ENCODE measurements at regions not wholly inside any gene's neighbourhood (a gene's known extent, or its start where the extent isn't known, plus 50 kb on each side); places are given as distances from the start of the nearest gene placed in this dataset.
A peak's percentile ranks its signal among the peaks of the same experiment; 100 is the strongest.
"Not testable (repeated sequence)": the region's sequence is repeated elsewhere in the genome, so short reads cannot be mapped to it uniquely, and the experiment has no call there.

DNA sequence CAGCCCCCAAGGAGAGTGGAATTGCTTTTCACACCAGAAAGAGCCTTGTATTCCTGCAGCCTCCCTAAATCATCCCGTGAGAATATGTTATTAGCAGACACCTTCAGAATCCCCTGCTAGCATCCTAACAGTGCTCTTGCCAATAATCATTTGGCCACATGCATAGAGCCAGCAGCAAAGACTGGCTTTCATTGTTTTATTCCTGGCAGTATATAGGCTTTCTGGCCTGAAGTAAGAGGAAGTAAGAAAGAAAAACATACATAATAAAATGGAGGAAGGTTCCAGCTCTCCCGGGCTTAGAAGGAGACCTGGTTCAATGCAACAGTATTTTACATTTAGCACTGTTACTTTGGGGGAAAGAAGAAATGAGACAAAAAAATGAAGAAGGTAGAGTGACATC lies 176.7 kb upstream of the ATF7IP start:
- Mint-ChIP-seq H3K36me3 (no peaks in the 10 kb centered on the region), H3K27ac (no peak overlapping the region), H3K9me3 (peaks cover 0 to 4% of the 10 kb centered on the region in 2 donors)
- DNase-seq (ENCODE audit: low spot score in 2 of 2) (no peak), ATAC-seq (no peak)

DNA sequence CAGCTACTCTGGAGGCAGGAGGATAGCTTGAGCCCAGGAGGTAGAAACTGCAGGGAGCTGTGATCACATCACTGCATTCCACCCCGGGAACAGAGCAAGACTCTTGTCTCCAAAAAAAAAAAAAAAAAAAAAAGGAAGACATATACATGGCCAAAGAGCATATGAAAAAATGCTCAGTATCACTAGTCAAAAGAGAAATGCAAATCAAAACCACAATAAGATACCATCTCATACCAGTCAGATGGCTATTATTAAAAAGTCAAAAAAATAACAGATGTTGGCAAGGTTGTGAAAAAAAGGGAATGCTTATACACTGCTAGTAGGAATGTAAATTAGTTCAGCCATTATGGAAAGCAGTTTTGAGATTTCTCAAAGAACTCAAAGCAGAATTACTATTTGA lies 174.8 kb upstream of the ATF7IP start:
- Mint-ChIP-seq H3K27ac (no peak overlapping the region), H3K9me3 (peaks cover 0 to 4% of the 10 kb centered on the region in 2 donors), H3K36me3 (no peaks in the 10 kb centered on the region)
- DNase-seq (ENCODE audit: low spot score in 2 of 2) (no peak), ATAC-seq (no peak)

DNA sequence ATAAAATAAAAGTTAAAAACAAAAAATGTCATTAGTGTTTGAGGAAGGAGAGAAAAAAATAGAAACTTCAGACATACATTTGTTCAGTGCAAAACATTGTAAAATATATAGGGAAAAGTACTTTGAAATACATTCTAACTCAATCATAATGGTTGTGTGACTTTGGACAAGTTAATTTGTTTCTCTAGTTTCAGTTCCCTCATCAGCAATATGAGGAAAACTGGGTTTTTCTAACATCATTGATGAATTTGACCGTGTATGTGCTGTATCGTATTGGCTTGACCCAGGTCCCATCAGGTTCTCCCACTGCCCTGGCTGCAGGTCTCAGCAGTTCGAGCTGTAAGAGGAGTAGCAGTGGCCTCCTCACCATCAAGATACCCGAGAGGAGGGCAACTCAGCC lies 173.9 kb upstream of the ATF7IP start:
- no peak for ATAC-seq
- no peak for DNase-seq (ENCODE audit: low spot score in 2 of 2)
- Mint-ChIP-seq H3K27ac (no peak overlapping the region), H3K36me3 (no peaks in the 10 kb centered on the region), H3K9me3 (peaks cover 0 to 4% of the 10 kb centered on the region in 2 donors)

DNA sequence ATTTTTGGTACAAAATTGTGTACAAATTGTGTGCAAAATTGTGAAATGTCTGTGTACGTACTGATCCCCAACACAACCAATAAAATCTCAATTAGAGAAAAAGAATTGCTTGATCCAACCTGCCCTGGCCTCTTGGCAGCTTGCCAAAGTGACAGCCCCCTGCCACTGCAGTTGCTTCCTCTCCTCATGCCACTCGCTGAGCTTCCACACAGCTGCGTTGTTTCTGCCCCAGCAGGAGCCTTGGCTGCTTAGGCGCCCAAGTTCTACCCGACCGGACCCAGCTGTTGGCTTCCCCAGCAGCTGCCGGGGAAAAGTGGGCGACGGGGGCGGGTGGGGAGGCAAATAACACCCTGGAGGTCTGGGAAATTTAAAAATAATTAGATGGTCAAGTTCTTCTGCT lies 171.8 kb upstream of the ATF7IP start:
- peaks cover 0 to 4% of the 10 kb centered on the region in 2 donors for H3K9me3 Mint-ChIP-seq
- H3K27ac Mint-ChIP-seq = no peak overlapping the region
- DNase-seq (ENCODE audit: low spot score in 2 of 2) (no peak), ATAC-seq (no peak)
- H3K36me3 Mint-ChIP-seq = no peaks in the 10 kb centered on the region

DNA sequence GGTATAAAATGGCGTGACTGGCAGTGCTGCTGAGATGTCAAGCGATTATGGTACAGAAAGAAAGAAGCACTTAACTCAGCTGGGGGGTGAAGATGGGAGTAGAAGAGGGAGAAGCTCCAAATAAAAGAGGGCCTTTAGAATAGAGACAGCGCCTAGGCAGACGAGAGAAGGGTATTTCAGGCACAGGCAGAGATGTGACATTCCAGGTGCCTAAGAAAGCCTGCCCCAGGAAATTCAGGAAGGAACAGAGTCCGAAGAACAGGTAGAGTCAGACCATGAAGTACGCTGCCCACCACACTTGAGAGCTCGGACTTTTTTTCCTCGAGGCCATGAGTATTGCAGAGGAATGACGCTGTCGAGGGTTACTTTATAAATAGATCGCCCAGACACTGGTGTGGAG lies 170.9 kb upstream of the ATF7IP start:
- no peak for DNase-seq (ENCODE audit: low spot score in 2 of 2)
- Mint-ChIP-seq H3K36me3 (no peaks in the 10 kb centered on the region), H3K9me3 (peaks cover 0 to 4% of the 10 kb centered on the region in 2 donors), H3K27ac (no peak overlapping the region)
- no peak for ATAC-seq

DNA sequence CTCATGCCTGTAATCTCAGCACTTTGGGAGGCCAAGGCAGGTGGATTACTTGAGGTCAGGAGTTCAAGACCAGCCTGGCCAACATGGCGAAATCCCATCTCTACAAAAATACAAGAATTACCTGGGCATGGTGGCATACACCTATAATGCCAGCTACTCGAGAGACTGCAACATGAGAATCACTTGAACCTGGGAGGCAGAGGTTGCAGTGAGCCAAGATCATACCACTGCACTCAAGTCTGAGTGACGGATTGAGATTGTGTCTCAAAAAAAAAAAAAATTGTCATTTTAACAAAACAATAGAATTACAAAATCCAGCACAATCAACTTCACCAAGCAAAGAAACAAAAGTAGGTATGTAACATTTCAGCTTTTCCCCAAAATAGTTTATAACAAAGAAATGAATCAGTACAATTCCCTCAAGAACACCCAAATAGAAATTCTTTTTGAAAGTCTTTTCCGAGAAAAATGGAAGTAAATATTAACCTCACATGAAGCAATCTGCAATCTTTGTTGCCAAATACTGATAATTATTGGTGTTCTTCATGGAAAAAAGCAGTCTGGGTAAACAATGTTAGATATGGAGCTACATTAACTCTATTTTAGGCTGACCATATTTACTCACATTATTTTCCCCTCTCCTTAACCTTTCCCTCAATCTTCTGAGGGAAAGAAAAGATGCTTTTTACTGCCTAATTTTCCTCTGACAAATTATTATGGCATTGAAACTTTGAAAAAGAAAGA lies 165.9 kb upstream of the ATF7IP start:
- DNase-seq (ENCODE audit: low spot score in 2 of 2) (no peak), ATAC-seq (no peak)
- no peaks in the 10 kb centered on the region for H3K9me3 Mint-ChIP-seq
- H3K36me3 Mint-ChIP-seq = no peaks in the 10 kb centered on the region
- H3K27ac Mint-ChIP-seq = no peak overlapping the region

DNA sequence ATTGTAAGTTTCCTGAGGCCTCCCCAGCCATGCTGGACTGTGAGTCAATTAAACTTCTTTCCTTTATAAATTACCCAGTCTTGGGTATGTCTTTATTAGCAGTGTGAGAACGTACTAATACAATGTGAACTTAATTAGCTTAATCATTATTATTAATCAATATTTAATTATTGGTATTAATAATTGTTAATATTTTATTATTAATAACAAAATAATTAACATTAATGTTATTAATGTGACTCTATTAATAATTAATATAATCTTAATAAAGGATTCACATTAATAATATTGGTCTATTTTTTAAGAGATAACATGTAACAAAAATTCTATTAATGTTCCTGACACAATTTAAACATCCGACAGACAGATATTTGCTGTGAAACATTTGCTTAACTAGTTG lies 164.9 kb upstream of the ATF7IP start:
- no peak for ATAC-seq
- no peak for DNase-seq (ENCODE audit: low spot score in 2 of 2)
- Mint-ChIP-seq H3K27ac (no peak overlapping the region), H3K36me3 (no peaks in the 10 kb centered on the region), H3K9me3 (no peaks in the 10 kb centered on the region)

DNA sequence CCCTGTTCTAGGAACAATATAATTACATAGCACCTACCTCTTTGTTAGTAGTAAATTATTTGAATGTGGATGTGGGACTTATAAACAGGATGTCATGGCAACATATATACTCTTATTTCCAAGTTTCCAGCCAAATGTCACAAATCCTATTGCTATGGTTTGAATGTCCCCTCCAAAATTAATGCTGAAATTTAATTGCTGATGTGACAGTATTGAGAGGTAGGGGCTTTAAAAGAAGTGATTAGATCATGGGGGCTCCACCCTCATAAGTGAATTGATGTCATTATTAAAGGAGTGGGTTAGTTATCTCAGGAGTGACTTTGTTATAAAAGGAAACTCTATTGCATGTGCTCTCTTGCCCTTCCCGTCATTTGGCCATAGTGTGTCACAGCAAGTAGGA lies 164.2 kb upstream of the ATF7IP start:
- H3K27ac Mint-ChIP-seq = no peak overlapping the region
- H3K9me3 Mint-ChIP-seq = peaks cover 1 to 2% of the 10 kb centered on the region in 2 donors
- DNase-seq (ENCODE audit: low spot score in 2 of 2) (no peak), ATAC-seq (no peak)
- peaks cover 0 to 2% of the 10 kb centered on the region in 2 donors for H3K36me3 Mint-ChIP-seq

DNA sequence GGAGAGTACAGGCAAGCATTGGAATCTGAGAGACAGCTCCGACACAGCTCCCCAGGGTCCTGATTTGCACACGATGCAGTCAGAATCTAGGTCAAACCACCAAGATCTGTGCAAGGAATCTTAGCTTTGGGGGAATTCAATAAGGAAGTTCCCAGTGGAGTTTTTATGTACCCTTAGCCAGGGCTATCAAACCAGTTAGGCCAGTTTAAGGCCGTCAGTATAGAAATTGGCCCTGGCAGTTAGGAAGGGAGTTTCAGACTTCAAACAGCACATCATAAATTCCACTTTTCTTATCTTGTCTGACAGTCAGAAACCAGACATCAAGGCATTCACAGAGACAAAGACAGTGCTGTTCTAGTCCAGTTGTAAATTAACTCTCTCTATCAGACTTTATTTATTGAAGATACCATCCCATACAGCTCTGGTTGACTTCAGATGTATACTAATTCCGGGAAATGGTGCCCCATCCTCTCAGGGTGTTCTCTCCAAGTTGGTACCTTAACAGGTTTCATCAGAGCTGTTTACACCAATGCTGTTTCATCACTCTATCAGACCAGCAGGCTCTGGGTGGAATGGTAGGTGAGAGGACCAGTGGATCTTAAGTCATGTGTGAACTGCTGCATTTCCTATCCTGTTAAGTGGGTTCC lies 157.5 kb upstream of the ATF7IP start:
- Mint-ChIP-seq H3K27ac (no peak overlapping the region), H3K9me3 (peaks cover 4 to 5% of the 10 kb centered on the region in 2 donors), H3K36me3 (peaks cover 0 to 6% of the 10 kb centered on the region in 2 donors)
- DNase-seq (ENCODE audit: low spot score in 2 of 2) (no peak), ATAC-seq (no peak)

DNA sequence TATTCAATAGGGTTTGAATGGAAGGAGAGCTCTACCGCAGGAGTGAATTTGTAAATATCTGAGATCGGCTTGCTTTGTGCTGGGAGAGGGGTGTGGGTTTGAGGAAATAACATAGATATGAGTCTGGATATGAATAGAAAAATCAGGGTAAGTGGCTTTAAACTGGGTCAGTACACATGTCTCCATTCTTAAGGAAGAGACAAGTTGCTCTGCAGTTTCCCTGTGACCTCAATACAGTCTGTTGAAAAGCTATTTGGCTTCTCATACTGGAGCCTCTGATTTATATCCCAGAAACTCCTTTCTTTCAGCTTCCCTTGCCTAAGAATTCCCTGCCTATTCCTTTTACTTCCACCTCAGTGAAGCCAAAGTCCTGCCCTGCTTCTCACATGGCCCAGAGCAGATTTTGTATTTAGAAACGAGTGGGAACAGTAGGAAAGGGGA lies 153.5 kb upstream of the ATF7IP start:
- H3K27ac Mint-ChIP-seq = no peak overlapping the region
- DNase-seq (ENCODE audit: low spot score in 2 of 2) (no peak), ATAC-seq (no peak)
- peaks cover 0 to 5% of the 10 kb centered on the region in 2 donors for H3K36me3 Mint-ChIP-seq
- no peaks in the 10 kb centered on the region for H3K9me3 Mint-ChIP-seq

DNA sequence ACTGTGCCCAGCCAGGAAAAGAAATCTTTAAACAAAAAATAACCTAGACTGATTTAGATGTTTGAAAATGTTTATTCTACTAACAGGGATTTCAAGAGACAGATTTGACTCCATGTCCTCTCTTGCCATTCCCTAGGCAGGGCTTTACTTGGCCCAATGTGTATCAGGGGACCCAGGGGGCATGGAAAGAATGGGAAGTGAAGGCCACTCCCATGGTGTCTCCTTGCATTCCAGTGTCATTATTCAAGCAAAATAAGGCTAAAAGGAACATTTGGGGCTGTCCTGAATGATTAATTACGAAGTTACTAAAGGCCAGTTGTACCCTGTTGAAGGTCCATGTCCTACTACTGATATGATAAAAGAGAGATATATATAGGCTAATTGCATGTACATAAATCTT lies 151.9 kb upstream of the ATF7IP start:
- no peak for DNase-seq (ENCODE audit: low spot score in 2 of 2)
- Mint-ChIP-seq H3K36me3 (peaks cover 0 to 14% of the 10 kb centered on the region in 2 donors), H3K27ac (no peak overlapping the region), H3K9me3 (peaks cover 0 to 2% of the 10 kb centered on the region in 2 donors)
- ATAC-seq = no peak

DNA sequence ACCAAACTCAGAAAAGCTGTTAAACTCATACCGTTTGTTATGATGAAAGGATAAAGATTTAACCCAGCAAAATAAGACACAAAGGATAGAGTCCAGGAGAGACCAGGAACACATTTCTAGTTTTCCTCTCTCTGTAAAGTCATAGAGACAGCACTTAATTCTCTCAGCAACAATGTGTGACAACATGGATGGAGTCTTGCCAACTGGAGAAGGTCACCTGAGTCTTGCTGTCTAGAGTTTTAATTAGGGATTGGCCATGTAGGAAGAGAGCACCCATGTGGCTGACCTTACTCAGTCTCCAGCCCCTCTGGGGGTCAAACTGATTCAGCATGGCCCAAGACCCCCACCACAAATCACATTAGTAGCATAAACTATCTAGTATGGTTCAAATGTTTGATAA lies 151.0 kb upstream of the ATF7IP start:
- Mint-ChIP-seq H3K27ac (no peak overlapping the region), H3K9me3 (peaks cover 0 to 7% of the 10 kb centered on the region in 2 donors), H3K36me3 (peaks cover 0 to 20% of the 10 kb centered on the region in 2 donors)
- ATAC-seq = no peak
- DNase-seq (ENCODE audit: low spot score in 2 of 2) = no peak

DNA sequence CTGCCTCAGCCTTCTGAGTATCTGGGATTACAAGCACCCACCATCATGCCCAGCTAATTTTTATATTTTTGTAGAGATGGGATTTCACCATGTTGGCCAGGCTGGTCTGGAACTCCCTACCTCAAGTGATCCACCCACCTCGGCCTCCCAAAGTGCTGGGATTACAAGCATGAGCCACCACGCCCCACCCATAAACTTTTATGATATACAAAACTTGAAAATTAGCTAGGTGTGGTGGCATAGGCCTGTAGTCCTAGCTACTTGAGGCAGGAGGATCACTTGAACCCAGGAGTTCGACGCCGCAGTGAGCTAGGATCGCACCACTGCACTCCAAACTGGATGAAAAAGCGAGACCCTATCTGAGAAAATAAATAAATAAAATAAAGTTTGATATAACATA lies 149.5 kb upstream of the ATF7IP start:
- not testable (repeated sequence) for ATAC-seq; DNase-seq (ENCODE audit: low spot score in 2 of 2); H3K27ac Mint-ChIP-seq
- Mint-ChIP-seq H3K36me3 (peaks cover 9 to 30% of the 10 kb centered on the region in 2 donors), H3K9me3 (peaks cover 4 to 10% of the 10 kb centered on the region in 2 donors)

DNA sequence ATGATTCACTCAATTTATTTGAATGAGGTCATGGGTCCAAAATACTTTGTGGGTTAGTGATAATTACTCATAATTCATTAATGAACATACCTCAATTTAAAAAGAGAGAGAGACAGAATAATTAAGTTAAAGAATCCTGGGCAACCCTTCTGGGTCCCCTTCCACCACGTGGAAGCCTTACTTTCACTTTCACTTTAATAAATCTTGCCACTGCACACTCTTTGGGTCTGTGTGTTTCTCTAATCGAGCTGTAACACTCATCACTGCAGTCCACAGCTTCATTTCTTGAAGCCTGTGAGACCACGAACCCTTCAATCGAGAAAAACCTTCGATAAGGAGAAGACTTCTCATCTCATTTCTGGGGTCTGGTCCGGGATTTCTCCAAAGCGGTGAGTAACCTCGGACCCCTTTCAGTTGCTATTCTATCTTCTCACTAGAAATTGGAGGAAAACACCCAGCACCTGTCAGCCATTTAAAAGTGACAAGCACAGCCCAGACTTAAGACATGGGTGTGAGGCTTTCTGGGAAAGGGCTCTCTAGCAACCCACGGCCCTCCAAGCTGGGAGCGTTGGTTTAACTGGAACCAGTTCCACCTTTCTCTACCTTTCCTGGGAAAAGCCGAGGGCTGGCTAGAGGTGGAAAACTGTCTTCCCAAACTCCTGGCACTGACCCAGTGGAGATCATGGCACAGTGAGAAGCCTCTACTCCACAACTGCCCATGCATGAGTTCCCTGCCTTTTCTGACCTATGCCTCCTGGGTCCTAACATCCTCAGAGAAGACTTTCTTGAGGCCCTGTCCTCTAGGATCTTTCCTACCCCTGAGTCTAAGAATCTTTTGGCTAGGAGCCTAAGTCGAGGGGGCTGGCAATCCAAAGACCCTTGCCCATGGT lies 148.8 kb upstream of the ATF7IP start:
- ATAC-seq = no peak
- Mint-ChIP-seq H3K36me3 (peaks cover 16 to 37% of the 10 kb centered on the region in 2 donors), H3K9me3 (peaks cover 10 to 17% of the 10 kb centered on the region in 2 donors), H3K27ac (peak overlapping the region in 1 of 2 donors; percentile 64)
- no peak for DNase-seq (ENCODE audit: low spot score in 2 of 2)

DNA sequence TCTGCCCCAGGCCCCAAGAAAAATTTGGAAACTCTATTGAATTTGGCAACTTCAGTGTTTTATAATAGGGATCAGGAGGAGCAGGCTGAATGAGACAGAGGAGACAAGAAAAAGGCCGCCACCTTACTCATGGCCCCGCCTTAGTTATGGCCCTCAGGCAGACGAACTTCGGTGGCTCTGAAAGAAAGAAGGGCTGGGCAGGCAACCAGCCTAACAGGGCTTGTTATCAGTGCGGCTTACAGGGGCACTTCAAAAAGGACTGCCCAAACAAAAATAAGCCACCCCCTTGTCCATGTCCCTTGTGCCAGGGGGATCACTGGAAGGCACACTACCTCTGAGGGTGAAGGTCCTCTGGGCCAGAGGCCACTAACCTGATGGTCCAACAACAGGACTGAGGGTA lies 146.3 kb upstream of the ATF7IP start:
- no peak for ATAC-seq
- peaks cover 16 to 38% of the 10 kb centered on the region in 2 donors for H3K36me3 Mint-ChIP-seq
- DNase-seq (ENCODE audit: low spot score in 2 of 2) = no peak
- H3K9me3 Mint-ChIP-seq = peaks cover 10 to 17% of the 10 kb centered on the region in 2 donors
- no peak overlapping the region for H3K27ac Mint-ChIP-seq

DNA sequence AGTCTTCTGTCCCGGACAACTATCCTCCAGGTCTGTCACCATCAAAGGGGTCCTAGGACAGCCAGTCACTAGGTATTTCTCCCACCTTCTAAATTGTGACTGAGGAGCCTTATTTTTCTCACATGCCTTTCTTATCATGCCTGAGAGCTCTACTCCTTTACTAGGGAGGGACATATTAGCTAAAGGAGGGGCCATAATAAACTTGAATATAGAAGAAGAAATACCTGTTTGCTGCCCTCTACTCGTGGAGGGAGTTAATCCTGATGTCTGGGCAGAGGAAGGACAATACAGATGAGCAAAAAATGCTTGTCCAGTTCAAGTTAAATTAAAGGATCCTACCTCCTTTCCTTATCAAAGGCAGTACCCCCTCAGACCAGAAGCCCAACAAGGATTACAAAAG lies 145.8 kb upstream of the ATF7IP start:
- peaks cover 16 to 38% of the 10 kb centered on the region in 2 donors for H3K36me3 Mint-ChIP-seq
- not testable (repeated sequence) for ATAC-seq; DNase-seq (ENCODE audit: low spot score in 2 of 2); H3K27ac Mint-ChIP-seq
- peaks cover 10 to 17% of the 10 kb centered on the region in 2 donors for H3K9me3 Mint-ChIP-seq

DNA sequence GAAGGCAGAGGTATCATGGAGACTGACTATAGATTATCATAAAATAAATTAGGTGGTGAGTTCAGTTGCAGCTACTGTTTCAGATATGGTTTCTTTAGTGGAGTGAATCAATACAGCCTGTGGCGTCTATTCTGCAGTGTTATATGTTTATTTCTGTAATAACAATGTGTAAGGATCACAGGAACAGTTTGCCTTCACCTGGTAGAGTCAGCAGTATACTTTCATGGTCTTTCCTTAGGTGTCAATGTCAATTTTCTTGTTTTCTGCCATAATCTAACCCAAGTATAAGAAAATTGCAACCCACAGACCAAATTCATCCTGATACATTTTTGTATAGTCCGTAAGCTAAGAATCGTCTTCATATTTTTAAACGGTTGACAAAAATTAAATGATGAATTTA lies 140.4 kb upstream of the ATF7IP start:
- no peak for DNase-seq (ENCODE audit: low spot score in 2 of 2)
- ATAC-seq = no peak
- Mint-ChIP-seq H3K27ac (no peak overlapping the region), H3K36me3 (peaks cover 18 to 22% of the 10 kb centered on the region in 2 donors), H3K9me3 (peaks cover 13 to 21% of the 10 kb centered on the region in 2 donors)

Data from activated naive CD4-positive, alpha-beta T cell treated with anti-CD3 and anti-CD28 coated beads, Interleukin-2, amount 50 U/mL, for 72 hours (primary cell).